NCI-H82 treated with DMSO at 0.1 percent for 48 hours (cell line): ENCODE measurements at regions not wholly inside any gene's neighbourhood (a gene's known extent, or its start where the extent isn't known, plus 50 kb on each side); places are given as distances from the start of the nearest gene placed in this dataset.

Experiments used
- DNase-seq: peaks from one replicate; lab custom pipeline; 2025; ENCODE audit not compliant: unreplicated experiment; lab: John Stamatoyannopoulos, UW

DNA sequence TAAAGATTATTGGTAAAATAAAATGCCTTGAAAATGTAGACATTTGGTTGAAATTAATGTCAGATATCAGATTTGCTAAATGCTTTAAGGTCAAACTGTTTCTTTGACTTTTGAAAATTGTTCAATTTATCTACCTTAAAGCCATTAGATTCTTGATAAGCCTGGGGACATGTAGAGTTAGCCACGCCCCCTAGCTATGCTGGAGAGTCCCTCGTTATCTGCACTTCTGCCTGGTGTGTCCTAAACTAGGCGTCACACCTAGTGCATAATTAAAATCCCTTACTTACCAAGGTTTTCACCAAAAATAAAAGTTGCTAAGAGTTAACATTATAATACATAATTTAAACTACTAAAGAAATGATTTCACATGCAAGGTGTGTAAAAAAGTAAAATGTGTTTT is 79.5 kb downstream of the EGLN3 start:
- DNase-seq = no peak

DNA sequence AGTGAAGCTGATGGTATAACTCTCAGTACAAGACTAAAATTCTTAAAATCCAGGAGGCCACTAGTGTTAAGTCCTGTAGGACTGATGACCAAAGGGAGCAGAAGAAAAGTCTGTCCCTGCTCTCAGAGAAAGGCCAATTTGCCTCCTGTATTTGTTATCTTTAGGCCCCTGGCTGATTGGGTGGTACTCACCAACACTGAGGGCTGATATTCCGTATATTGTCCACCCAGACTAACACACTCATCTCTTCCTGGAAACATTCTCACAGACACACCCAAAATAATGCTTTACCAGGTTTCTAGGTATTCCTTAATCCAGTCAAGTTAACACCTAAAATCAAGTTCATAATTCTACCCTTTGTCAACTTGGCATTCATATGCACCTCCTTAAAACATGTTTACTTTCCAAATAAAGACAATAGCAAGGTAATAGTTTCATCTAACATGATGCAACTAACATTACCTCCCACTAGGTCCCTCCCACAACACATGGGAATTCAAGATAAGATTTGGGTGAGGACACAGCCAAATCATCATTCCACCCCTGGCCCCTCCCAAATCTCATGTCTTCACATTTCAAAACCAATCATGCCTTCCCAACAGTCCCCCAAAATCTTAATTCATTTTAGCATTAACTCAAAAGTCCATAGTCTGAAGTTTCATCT is 84.3 kb downstream of the EGLN3 start:
- DNase-seq = no peak

DNA sequence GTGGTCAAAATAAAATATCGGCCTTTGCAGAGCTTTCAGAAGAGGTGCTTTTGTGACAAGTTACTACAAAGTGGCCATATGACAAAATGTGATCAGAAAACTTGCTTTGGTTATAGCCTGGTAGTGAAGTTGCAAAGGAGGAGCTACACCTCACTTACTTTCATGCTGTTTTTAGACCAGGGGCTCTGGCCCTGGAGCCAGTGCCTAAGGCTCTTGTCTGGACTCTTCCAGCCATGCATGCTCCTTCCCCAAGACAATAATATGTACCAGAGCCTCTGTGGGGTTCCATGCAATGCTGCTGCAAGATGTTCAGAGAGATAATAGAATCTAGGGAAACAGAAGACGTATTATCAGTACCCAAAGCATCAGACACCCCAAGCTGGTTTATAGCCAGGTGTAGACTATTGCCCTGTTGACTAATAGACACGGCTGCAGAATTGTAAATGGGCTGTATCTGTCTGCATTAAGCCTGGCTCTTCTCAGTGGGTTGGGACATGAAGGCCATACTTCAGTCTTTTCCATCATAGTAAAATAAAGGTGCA is 88.5 kb downstream of the EGLN3 start:
- no peak for DNase-seq

DNA sequence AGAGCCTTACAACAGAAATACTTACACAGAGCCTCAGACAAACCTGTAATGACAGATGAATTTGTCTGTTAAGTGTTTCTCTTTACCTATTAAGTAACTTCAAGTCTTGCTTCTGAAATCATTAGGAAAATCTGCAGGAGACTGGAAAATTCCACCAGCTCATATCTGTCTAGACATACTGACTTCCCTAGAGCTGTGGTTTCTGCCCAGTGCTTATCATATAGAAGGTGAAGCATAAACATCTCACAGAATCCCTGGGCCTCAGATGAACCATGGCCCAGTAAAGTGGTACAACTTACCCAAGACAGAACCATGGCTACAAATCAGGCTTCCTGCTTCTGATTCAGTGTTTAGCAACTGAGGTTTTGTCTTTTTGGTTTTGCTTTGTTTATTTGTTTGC is 91.6 kb downstream of the EGLN3 start:
- DNase-seq = no peak

DNA sequence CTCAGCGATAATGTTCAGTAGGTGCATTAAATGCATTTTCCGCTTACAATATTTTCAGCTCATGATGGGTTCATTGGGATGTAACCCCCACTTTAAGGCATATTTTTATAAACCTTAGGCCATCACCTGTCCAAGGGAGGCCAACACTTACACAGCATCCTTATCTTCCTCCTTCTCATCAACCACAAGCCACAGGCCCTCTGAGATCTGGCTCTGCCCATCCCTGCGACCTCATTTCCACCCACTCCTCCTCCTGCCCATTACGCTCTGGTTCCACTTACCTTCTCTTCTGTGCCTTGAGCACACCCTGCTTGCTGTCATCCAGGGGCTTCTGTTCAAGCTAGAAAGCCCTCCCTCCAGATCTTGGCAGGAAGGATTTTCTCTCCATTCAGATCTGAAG is 93.2 kb downstream of the EGLN3 start:
- no peak for DNase-seq

DNA sequence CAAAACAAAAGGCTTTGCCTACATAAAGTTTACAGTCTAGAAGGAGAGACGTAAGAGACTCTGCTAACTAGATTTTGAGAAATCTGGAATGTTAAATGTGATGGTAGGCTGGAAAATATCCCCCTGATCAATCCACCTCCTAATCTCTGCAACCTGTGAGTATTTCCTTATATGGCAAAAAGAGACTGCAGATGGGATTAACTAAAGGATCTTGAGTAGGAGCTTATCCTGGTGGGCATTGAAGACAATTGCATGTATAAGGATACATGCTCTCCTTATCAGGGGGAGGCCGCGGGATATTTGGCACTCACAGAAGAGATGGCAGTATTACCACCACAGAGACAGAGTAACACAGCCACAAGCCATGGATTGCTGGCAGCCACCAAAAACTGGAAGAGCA is 95.2 kb downstream of the EGLN3 start:
- DNase-seq = peak; percentile 47
